ENCODE measurements at regions not wholly inside any gene's neighbourhood (a gene's known extent, or its start where the extent isn't known, plus 50 kb on each side); places are given as distances from the start of the nearest gene placed in this dataset.

- WGBS (ENCODE audit: insufficient coverage): no CpG with 5 or more reads among the region's 2 CpGs
- Mint-ChIP-seq H3K4me3 (no peak overlapping the region), H3K27ac (no peak overlapping the region), H3K27me3 (peaks cover 30% of the 10 kb centered on the region), H3K9me3 (ENCODE audit: insufficient read depth) (no peaks in the 10 kb centered on the region), H3K4me1 (no peaks in the 10 kb centered on the region)
- ChIA-PET CTCF (no interaction called here), POLR2A (no interaction called here)
- Histone ChIP-seq H3K4me3 (ENCODE audit: control extremely low read depth in 1 of 5, extremely low read depth in 1 of 5, insufficient read depth in 1 of 5, low read depth in 2 of 5, low read length in 4 of 5) (no peak overlapping the region), H2AFZ (ENCODE audit: insufficient read depth, low read depth, low read length, poor library complexity, severe bottlenecking) (no peak overlapping the region), H3K9ac (ENCODE audit: low read length) (no peak overlapping the region), H3K79me2 (ENCODE audit: control insufficient read depth, insufficient read depth, low read length) (no peaks in the 10 kb centered on the region), H3K27ac (ENCODE audit: low read length in 2 of 2) (no peak overlapping the region), H3K27me3 (replicated peaks in 1 of 4; ENCODE audit: control extremely low read depth in 1 of 4, control insufficient read depth in 3 of 4, insufficient read depth in 4 of 4, low read length in 3 of 4) (peaks cover 0 to 6% (median 1%) of the 10 kb centered on the region in 4 experiments), H3K4me2 (replicated peaks; ENCODE audit: low read depth, low read length, poor library complexity, severe bottlenecking) (no peak overlapping the region), H3K4me1 (ENCODE audit: control insufficient read depth in 2 of 2, insufficient read depth in 2 of 2, low read length in 2 of 2) (no peaks in the 10 kb centered on the region), H3K36me3 (replicated peaks in 1 of 2; ENCODE audit: control extremely low read depth in 1 of 2, control insufficient read depth in 1 of 2, extremely low read depth in 1 of 2, insufficient read depth in 2 of 2, low read length in 1 of 2) (no peaks in the 10 kb centered on the region), H4K20me1 (ENCODE audit: control insufficient read depth, insufficient read depth, low read length, poor library complexity, severe bottlenecking) (no peaks in the 10 kb centered on the region), H3K9me3 (ENCODE audit: control extremely low read depth in 1 of 3, control insufficient read depth in 2 of 3, insufficient read depth in 1 of 3, low read length in 2 of 3) (no peaks in the 10 kb centered on the region)
- ATAC-seq (ENCODE audit: low read depth): no peak
- intact Hi-C loops (cut with micrococcal nuclease): no loop called here
- no peak for TF ChIP-seq CTCF (IDR thresholded peaks at IDR 0.05)
- no peak for TF ChIP-seq EZH2 (IDR thresholded peaks at IDR 0.05; ENCODE audit: borderline replicate concordance, insufficient read depth, low read depth, low read length, poor library complexity, severe bottlenecking)
- DNase-seq: no peak
Measured at GRCh38 chr1:34358636-34359035, 181.9 kb downstream of the C1orf94 start.

GRCh38 chr1:34359411-34359810 is 182.7 kb downstream of the C1orf94 start:
- Histone ChIP-seq H4K20me1 (ENCODE audit: control insufficient read depth, insufficient read depth, low read length, poor library complexity, severe bottlenecking) (no peaks in the 10 kb centered on the region), H3K4me2 (replicated peaks; ENCODE audit: low read depth, low read length, poor library complexity, severe bottlenecking) (no peak overlapping the region), H3K36me3 (replicated peaks in 1 of 2; ENCODE audit: control extremely low read depth in 1 of 2, control insufficient read depth in 1 of 2, extremely low read depth in 1 of 2, insufficient read depth in 2 of 2, low read length in 1 of 2) (no peaks in the 10 kb centered on the region), H2AFZ (ENCODE audit: insufficient read depth, low read depth, low read length, poor library complexity, severe bottlenecking) (no peak overlapping the region), H3K9me3 (ENCODE audit: control extremely low read depth in 1 of 3, control insufficient read depth in 2 of 3, insufficient read depth in 1 of 3, low read length in 2 of 3) (no peaks in the 10 kb centered on the region), H3K27me3 (replicated peaks in 1 of 4; ENCODE audit: control extremely low read depth in 1 of 4, control insufficient read depth in 3 of 4, insufficient read depth in 4 of 4, low read length in 3 of 4) (peaks cover 0 to 6% (median 1%) of the 10 kb centered on the region in 4 experiments), H3K9ac (ENCODE audit: low read length) (no peak overlapping the region), H3K79me2 (ENCODE audit: control insufficient read depth, insufficient read depth, low read length) (no peaks in the 10 kb centered on the region), H3K4me1 (ENCODE audit: control insufficient read depth in 2 of 2, insufficient read depth in 2 of 2, low read length in 2 of 2) (no peaks in the 10 kb centered on the region), H3K4me3 (ENCODE audit: control extremely low read depth in 1 of 5, extremely low read depth in 1 of 5, insufficient read depth in 1 of 5, low read depth in 2 of 5, low read length in 4 of 5) (no peak overlapping the region), H3K27ac (ENCODE audit: low read length in 2 of 2) (no peak overlapping the region)
- Mint-ChIP-seq H3K9me3 (ENCODE audit: insufficient read depth) (no peaks in the 10 kb centered on the region), H3K27ac (no peak overlapping the region), H3K4me1 (no peaks in the 10 kb centered on the region), H3K4me3 (no peak overlapping the region), H3K27me3 (peaks cover 35% of the 10 kb centered on the region)
- TF ChIP-seq CTCF (IDR thresholded peaks at IDR 0.05) (no peak), EZH2 (IDR thresholded peaks at IDR 0.05; ENCODE audit: borderline replicate concordance, insufficient read depth, low read depth, low read length, poor library complexity, severe bottlenecking) (no peak)
- ChIA-PET CTCF (no interaction called here), POLR2A (no interaction called here)
- DNase-seq (no peak), ATAC-seq (ENCODE audit: low read depth) (no peak)
- intact Hi-C loops (cut with micrococcal nuclease): no loop called here
- WGBS (ENCODE audit: insufficient coverage): 92% methylated on average over 2 of the region's 4 CpGs

Data from B cell (primary cell).